ENCODE measurements at regions not wholly inside any gene's neighbourhood (a gene's known extent, or its start where the extent isn't known, plus 50 kb on each side); places are given as distances from the start of the nearest gene placed in this dataset.

DNA sequence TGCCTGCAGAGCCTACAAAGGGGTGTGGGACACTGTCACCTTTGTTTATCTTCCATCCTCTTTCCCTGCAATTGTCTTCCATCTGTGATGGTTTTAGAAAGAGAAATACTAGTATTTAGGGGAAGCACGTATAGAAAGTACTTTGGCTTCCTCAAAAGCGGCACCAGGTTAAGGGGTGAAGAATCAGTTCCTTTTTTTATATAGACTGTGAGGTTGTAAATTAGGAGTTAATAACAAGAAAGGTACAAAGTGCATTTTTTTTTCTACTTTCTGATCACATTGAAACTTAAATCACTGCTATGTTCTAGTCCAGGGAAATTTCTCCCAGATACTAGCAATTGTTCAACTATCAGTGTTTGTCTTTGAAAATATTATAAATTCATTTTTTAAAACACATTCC, 219.3 kb downstream of the CEMIP2 start:
- no peaks in the 10 kb centered on the region for H3K4me1 Mint-ChIP-seq (ENCODE audit: low read depth)
- peaks cover 3% of the 10 kb centered on the region; the same call in 1 of the 2 replicates for H3K27me3 Mint-ChIP-seq (ENCODE audit: insufficient read depth)
- no peak for TF ChIP-seq CTCF (IDR thresholded peaks at IDR 0.05)
- no peak overlapping the region for H3K4me3 Mint-ChIP-seq
- no peaks in the 10 kb centered on the region for H3K36me3 Mint-ChIP-seq (ENCODE audit: low read depth)
- H3K9me3 Mint-ChIP-seq = no peaks in the 10 kb centered on the region
- DNase-seq = no peak
- H3K27ac Mint-ChIP-seq = no peak overlapping the region

DNA sequence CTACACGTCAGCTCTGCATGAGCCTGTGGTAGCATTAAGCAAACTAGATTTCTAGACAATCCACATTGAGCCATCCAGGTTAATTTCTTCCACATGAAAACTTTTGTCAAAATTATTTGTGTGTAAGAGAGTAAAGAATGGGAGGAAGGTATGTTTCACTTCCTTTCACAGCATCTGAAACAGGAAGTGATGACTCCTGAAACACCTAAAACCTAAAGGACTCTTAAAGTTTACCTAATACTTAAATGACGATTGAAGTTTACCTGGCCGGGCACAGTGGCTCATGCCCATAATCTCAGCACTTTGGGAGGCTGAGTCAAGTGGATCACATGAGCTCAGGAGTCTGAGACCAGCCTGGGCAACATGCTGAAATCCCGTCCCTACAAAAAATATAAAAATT, 223.8 kb downstream of the CEMIP2 start:
- H3K4me1 Mint-ChIP-seq (ENCODE audit: low read depth) = no peaks in the 10 kb centered on the region

GRCh38 chr9:71541436-71541835, 226.9 kb downstream of the CEMIP2 start:
- no peak for TF ChIP-seq CTCF (IDR thresholded peaks at IDR 0.05)
- H3K4me1 Mint-ChIP-seq (ENCODE audit: low read depth) = no peaks in the 10 kb centered on the region
- H3K27me3 Mint-ChIP-seq (ENCODE audit: insufficient read depth) = peaks cover 5% of the 10 kb centered on the region; the same call in 1 of the 2 replicates
- no peak for DNase-seq
- H3K4me3 Mint-ChIP-seq = no peak overlapping the region
- no peaks in the 10 kb centered on the region for H3K9me3 Mint-ChIP-seq
- H3K36me3 Mint-ChIP-seq (ENCODE audit: low read depth) = no peaks in the 10 kb centered on the region
- H3K27ac Mint-ChIP-seq = no peak overlapping the region

More for the DNA sequence above, 223.8 kb downstream of the CEMIP2 start:
- Mint-ChIP-seq H3K27me3 (ENCODE audit: insufficient read depth) (peaks cover 6% of the 10 kb centered on the region; the same call in 1 of the 2 replicates), H3K4me3 (no peak overlapping the region), H3K36me3 (ENCODE audit: low read depth) (no peaks in the 10 kb centered on the region), H3K27ac (no peak overlapping the region), H3K9me3 (no peaks in the 10 kb centered on the region)
- TF ChIP-seq CTCF (IDR thresholded peaks at IDR 0.05) = no peak
- no peak for DNase-seq

GRCh38 chr9:71524996-71525580, 243.2 kb downstream of the CEMIP2 start:
- H3K9me3 Mint-ChIP-seq = no peaks in the 10 kb centered on the region

DNA sequence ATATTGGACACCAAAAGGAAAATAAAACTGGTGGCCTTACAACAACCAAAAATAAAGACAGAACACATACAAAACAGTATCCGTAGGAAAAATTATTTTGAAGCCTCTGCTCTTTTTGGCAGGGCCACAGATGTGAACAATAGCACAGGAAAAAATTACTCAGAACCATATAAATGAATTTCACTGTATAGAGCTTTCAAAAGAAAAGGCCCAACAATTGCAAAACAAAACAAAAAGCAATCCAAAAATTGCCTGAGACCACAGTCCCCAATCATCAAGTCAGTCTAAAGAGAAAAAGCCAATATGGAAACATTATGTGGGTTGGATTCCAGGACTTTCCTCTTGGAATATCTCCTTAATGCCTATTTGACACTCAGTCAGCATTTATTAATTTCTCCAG, 243.8 kb downstream of the CEMIP2 start:
- Mint-ChIP-seq H3K4me1 (ENCODE audit: low read depth) (no peaks in the 10 kb centered on the region), H3K4me3 (no peak overlapping the region), H3K27ac (no peak overlapping the region), H3K9me3 (no peaks in the 10 kb centered on the region), H3K27me3 (ENCODE audit: insufficient read depth) (0 out of 2 replicates have a peak, but pooled peaks cover 3% of the 10 kb centered on the region), H3K36me3 (ENCODE audit: low read depth) (no peaks in the 10 kb centered on the region)
- no peak for DNase-seq
- no peak for TF ChIP-seq CTCF (IDR thresholded peaks at IDR 0.05)

More at GRCh38 chr9:71524996-71525580, 243.2 kb downstream of the CEMIP2 start:
- DNase-seq = no peak
- Mint-ChIP-seq H3K4me3 (no peak overlapping the region), H3K4me1 (ENCODE audit: low read depth) (no peaks in the 10 kb centered on the region), H3K27me3 (ENCODE audit: insufficient read depth) (0 out of 2 replicates have a peak, but pooled peaks cover 3% of the 10 kb centered on the region), H3K36me3 (ENCODE audit: low read depth) (no peaks in the 10 kb centered on the region), H3K27ac (no peak overlapping the region)
- no peak for TF ChIP-seq CTCF (IDR thresholded peaks at IDR 0.05)

Measured in HFFc6 (cell line).